MM.1S (cell line): ENCODE measurements at regions not wholly inside any gene's neighbourhood (a gene's known extent, or its start where the extent isn't known, plus 50 kb on each side); places are given as distances from the start of the nearest gene placed in this dataset.

Experiments used
- CTCF ChIP-seq: fragments of 300-600 bp; sonication (generic); IDR thresholded peaks from 2 replicates; pipeline ENCODE4 v1.5.1; 2016; ENCODE audit warnings: antibody characterized with exemption, low read length, mixed read lengths
- EZH2 ChIP-seq: fragments of 300-600 bp; sonication (generic); optimal IDR thresholded peaks from 2 replicates; pipeline ENCODE3; 2017; ENCODE audit warnings: low read depth, mild to moderate bottlenecking, antibody characterized with exemption, low read length, mixed read lengths

GRCh38 chr12:132407451-132407961 lies 78.1 kb upstream of the GALNT9 start:
- TF ChIP-seq CTCF (no peak), EZH2 (no peak)
